ENCODE measurements at regions not wholly inside any gene's neighbourhood (a gene's known extent, or its start where the extent isn't known, plus 50 kb on each side); places are given as distances from the start of the nearest gene placed in this dataset.

DNA sequence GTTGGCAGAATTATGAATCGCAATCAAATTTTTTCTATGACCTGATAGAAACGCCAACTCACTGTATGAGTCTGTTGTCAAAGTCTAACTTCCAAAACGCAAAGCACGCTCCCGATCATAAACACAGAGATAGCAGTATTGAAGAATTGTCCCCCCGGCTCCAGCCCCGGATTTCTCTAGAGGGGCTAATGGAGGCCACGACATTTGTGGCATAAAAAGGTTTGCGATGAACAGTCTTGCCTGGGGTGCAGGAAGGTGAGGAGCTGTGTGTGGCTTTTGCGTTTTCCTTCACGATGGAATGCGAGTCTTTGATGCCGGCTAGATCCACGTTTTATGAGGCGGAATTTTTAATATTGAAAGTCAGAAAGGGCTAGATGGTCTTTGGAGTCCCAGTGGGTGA, 183.0 kb downstream of the CRLF2 start:
- Histone ChIP-seq H3K4me3 (ENCODE audit: extremely low read depth in 1 of 4, insufficient read depth in 2 of 4, low read depth in 3 of 4, low read length in 4 of 4) (no peak overlapping the region), H2AK5ac (ENCODE audit: low read depth, low read length) (no peak overlapping the region), H3K23me2 (ENCODE audit: low read depth, low read length) (no peaks in the 10 kb centered on the region), H2BK20ac (ENCODE audit: low read length) (no peak overlapping the region), H4K5ac (ENCODE audit: insufficient read length, low read depth, low read length) (no peak overlapping the region), H3K56ac (replicated peaks; ENCODE audit: insufficient read length, low read depth, low read length) (no peak overlapping the region), H3K9me3 (ENCODE audit: insufficient read depth in 2 of 2, low read depth in 1 of 2, low read length in 1 of 2) (no peaks in the 10 kb centered on the region), H3K4ac (replicated peaks; ENCODE audit: insufficient read length, low read depth, low read length) (no peak overlapping the region), H3K18ac (ENCODE audit: extremely low read depth, low read length) (no peak overlapping the region), H3K4me1 (replicated peaks in 1 of 4; ENCODE audit: control insufficient read depth in 3 of 4, insufficient read depth in 4 of 4, low read length in 3 of 4) (no peaks in the 10 kb centered on the region), H4K91ac (replicated peaks; ENCODE audit: insufficient read length, low read length) (no peak overlapping the region), H3K79me1 (ENCODE audit: low read depth, low read length) (no peaks in the 10 kb centered on the region), H3K27me3 (replicated peaks in 1 of 4; ENCODE audit: control insufficient read depth in 3 of 4, extremely low read depth in 1 of 4, insufficient read depth in 3 of 4, low read length in 3 of 4) (no peaks in the 10 kb centered on the region), H2BK12ac (ENCODE audit: low read depth, low read length) (no peak overlapping the region), H4K8ac (ENCODE audit: extremely low read depth, insufficient read depth, low read length) (no peak overlapping the region), H2BK15ac (ENCODE audit: low read length) (no peak overlapping the region), H2BK5ac (ENCODE audit: low read depth, low read length) (no peak overlapping the region), H2AFZ (ENCODE audit: low read length) (no peak overlapping the region), H4K20me1 (replicated peaks in 1 of 2; ENCODE audit: control insufficient read depth in 1 of 2, insufficient read depth in 2 of 2, low read length in 2 of 2) (no peaks in the 10 kb centered on the region), H3K4me2 (ENCODE audit: insufficient read depth in 1 of 2, low read depth in 2 of 2, low read length in 2 of 2) (no peak overlapping the region), H3K23ac (ENCODE audit: insufficient read length) (no peak overlapping the region), H3K79me2 (ENCODE audit: control insufficient read depth in 1 of 2, insufficient read depth in 2 of 2, low read length in 2 of 2) (no peaks in the 10 kb centered on the region), H3K27ac (ENCODE audit: low read depth, low read length) (no peak overlapping the region), H2BK120ac (replicated peaks; ENCODE audit: low read depth, low read length) (no peak overlapping the region), H3K14ac (ENCODE audit: insufficient read length) (no peak overlapping the region), H3K36me3 (ENCODE audit: control insufficient read depth in 2 of 4, insufficient read depth in 4 of 4, low read length in 3 of 4) (no peaks in the 10 kb centered on the region), H3K9ac (replicated peaks in 1 of 4; ENCODE audit: extremely low read depth in 1 of 4, low read depth in 3 of 4, low read length in 3 of 4) (no peak overlapping the region)
- WGBS, 2 experiments (ENCODE audit: extremely low coverage in 1 of 2, insufficient coverage in 1 of 2, insufficient read length in 1 of 2, insufficient replicate concordance in 2 of 2, low coverage in 1 of 2, low lambda C conversion rate in 2 of 2, missing lambda C conversion rate in 1 of 2): 85% methylated on average over 15 of the region's 15 CpGs; no CpG with 5 or more reads in 1 of the 2 experiments
- FAIRE-seq (no peak), DNase-seq (ENCODE audit: low read depth in 1 of 2, low spot score in 2 of 2) (no peak)
- ChIA-PET CTCF (ENCODE audit: partially characterized antibody) (no interaction called here), POLR2A (ENCODE audit: partially characterized antibody) (no interaction called here)
- TF ChIP-seq HDAC2 (IDR thresholded peaks at IDR 0.05; ENCODE audit: borderline replicate concordance in 1 of 2, low read depth in 2 of 2, low read length in 2 of 2) (no peak), SP2 (IDR thresholded peaks at IDR 0.05; ENCODE audit: low read length) (no peak), RBBP5 (IDR thresholded peaks at IDR 0.05; ENCODE audit: borderline replicate concordance, low read depth, low read length) (no peak)
- TF ChIP-seq, protein P1, sequence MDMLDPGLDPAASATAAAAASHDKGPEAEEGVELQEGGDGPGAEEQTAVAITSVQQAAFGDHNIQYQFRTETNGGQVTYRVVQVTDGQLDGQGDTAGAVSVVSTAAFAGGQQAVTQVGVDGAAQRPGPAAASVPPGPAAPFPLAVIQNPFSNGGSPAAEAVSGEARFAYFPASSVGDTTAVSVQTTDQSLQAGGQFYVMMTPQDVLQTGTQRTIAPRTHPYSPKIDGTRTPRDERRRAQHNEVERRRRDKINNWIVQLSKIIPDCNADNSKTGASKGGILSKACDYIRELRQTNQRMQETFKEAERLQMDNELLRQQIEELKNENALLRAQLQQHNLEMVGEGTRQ (IDR thresholded peaks at IDR 0.05; ENCODE audit: low read length): no peak

Measured in H1 (cell line).